ENCODE measurements at regions not wholly inside any gene's neighbourhood (a gene's known extent, or its start where the extent isn't known, plus 50 kb on each side); places are given as distances from the start of the nearest gene placed in this dataset.
"Not testable (repeated sequence)": the region's sequence is repeated elsewhere in the genome, so short reads cannot be mapped to it uniquely, and the experiment has no call there.

DNA sequence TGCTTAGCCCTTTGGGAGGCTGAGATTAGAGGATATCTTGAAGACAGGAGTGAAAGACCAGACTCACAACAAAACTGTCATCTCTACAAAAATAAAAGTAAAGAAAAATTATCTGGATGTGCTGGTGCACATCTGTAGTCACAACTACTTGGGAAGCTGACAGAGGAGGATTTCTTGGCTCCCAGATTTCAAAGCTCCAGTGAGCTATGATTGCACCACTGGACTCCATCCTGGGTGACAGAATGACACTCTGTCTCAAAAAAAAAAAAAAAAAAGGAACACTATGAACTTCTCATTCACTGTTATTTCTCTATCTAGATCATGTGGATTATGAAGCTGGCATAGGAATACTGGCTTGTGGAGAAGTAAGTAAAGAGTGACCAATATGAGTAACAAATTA, 1400.0 kb downstream of the CDY2B start:
- DNase-seq: no peak

DNA sequence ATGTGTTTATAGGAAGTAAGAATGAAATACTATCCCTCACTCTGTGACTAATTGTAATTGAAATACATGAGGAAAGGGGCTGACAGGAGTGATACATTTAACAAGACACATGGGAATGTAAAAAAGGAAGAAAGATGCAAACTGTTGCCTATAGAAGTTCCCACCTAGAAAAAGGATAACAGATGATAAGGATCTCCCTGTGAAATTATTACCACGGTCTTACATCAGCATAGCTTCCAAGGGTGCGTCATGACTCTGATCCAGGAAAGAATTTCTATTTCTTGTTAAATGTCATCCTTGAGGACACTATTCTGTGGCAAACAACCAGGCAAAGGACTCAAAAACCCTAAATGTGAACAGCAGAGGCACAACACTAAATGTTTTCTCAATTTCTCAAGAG, 1406.0 kb downstream of the CDY2B start:
- DNase-seq: no peak

DNA sequence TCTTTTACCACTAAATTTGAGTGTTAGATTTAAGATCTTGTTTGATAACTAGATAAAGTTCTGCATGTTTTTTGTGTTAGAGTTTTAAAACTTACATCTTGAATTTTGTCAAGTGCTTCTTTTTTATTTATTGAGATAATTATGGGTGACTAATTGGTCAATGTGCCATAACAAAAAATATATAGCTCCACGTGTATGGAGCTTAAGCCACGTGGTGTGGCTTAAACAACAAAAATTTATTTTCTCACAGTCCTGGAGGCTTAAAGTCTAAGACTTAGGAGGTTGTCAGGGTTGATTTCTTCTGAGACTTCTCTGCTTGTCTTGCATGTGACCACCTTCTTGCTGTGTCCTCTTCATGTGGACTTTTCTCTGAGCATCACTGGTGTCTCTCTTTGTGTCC, 1425.2 kb downstream of the CDY2B start:
- no peak for DNase-seq

DNA sequence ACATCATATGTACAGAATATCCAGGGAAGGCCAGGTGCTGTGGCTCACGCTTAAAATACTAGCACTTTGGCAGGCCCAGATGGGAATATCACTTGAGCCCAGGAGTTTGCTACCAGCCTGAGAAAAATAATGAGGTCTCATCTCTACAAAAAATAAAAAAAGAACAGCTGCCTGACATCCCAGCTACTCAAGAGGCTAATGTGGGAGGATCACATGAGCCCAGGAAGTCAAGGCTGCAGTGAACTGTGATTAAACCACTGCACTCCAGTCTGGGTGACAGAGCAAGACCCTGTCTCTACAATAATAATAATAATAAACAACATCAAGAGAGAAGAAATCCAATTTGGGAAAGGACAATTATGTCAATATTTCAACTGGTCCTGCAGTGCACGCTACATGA, 1433.9 kb downstream of the CDY2B start:
- DNase-seq: no peak

DNA sequence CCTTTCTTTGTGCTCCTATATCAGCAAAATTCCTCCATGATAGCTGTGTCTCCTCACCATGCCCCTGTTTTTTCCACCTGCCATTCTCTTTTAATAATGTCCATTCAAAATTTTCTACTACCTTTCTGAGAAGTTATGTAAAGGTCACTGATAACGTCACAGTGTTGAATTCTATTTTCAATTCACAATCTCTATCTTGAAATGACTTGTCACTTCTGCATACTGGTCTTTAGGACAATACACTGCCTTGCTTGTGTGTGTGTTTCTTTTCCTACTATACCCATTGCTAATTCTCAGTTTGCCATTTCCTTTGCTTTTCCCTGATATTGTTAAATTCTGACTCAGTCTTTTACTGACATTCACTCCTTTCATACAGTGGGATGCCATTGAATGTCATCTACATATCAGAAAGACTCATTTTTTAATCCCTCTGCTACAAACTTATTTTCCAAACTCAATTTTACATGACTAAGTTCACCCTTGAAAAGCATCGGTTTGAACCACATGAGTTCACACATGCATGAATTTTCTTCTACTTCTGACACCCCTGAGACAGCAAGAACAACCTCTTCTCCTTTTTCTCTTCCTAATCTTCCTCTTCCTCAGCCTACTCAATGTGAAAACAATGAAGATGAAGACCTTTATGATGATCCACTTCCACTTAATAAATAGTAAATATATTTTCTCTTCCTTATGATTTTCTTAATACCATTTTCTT, 1470.7 kb downstream of the CDY2B start:
- not testable (repeated sequence) for DNase-seq

DNA sequence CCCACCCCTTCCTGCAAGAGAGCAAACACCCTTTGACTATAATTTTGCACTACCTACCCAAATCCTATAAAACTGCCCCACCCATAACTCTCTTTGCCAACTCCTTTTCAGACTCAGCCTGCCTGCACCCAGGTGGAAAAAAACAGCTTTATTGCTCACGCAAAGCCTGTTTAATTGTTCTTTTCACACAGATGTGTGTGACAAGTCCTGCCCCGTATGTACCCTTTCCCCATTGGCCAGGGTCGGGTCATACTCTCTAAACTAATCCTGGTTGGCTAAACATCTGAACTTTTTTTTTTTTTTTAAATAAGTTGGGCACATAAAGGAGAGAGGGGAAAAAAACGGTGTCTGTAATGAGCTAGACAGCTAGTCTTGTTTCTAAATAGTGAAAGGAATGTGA, 1500.6 kb downstream of the CDY2B start:
- not testable (repeated sequence) for DNase-seq

DNA sequence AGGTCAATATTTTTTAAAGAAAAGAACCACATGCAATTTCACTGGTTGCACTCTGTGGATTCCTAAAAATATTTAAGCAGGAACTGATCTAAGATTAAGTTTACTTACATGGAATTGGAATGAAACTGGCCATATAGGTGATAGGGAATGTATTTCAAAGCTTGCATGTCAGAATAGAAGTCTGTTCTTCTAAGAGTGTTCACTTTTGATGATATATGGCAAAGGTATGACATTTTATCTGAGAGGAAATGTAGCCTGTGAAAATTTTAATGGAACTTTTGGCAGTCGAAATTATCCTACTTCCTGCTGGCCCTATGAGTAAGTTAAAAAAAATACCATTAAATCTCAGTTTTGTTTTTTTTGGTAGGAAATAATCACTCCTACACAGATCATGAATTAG, 1538.4 kb downstream of the CDY2B start:
- DNase-seq: not testable (repeated sequence)

DNA sequence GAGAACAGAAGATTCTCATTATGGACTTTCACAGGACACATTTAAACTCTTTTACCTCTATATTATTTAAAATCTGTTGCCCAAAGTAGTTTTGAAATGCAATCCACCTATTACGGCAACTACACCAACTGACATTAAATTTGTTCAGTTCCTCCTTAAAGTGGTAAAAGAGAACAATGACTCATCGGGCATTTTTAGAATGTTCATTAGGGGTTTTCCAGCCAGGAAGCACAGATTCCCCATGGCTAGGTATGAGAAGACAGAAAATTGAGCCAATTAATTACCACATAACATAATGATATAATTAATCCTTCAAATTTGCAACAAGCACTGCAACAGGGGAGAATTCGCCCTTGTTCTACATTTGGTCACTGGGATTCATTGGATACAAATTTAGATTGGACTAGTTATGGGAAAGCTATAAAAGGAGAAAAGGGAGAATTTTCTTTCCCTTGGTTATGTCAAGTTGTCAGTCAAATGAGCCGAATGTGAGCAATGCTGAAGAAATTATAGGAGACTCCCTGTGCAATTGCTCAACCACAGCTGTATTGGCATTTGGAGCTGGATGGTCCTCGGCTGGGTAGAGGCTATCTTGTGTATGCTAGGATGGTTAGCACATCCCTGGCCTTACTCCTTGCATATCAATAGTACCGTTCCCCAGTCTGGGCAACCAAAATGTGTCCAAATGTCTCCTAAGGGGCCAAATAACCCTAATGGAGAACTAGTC, 1549.8 kb downstream of the CDY2B start:
- DNase-seq: not testable (repeated sequence)

DNA sequence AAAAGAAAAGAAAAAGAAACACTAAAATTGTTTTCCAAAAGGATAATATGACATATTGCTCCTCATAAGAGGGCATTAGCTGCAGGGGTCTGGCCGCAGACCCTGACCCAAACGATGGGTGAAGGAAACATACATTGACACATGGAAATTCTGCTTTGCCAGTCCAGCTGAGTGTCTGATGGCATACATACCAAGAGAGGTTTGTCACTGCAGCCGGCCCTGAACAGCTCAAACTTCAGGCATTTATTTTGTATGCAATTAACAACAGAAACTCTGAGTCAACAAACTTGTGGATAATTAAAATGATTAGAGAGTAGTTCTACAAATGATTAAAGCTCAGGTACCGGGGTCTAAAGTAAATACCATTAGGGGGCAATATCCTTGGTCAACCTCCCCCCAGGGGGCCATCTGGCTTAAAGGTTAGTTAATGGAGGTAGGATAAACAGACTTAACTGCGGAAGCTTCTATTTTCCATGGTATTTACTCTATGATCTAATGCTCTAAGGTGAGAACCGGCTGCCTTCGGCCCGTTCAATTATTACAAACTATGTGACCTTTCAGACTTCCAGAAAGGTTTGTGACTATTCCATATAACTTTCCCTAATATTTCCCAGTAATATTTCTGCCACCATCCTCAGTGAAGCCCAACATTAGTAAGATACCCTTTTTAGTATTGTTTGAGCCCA, 1550.7 kb downstream of the CDY2B start:
- not testable (repeated sequence) for DNase-seq
